HCEC 1CT (cell line): ENCODE measurements at regions not wholly inside any gene's neighbourhood (a gene's known extent, or its start where the extent isn't known, plus 50 kb on each side); places are given as distances from the start of the nearest gene placed in this dataset.
A peak's percentile ranks its signal among the peaks of the same experiment; 100 is the strongest.
"Not testable (repeated sequence)": the region's sequence is repeated elsewhere in the genome, so short reads cannot be mapped to it uniquely, and the experiment has no call there.

Experiments used
- DNase-seq: peaks from one replicate; pipeline ENCODE4 v3.0.0-alpha.2; 2017

DNA sequence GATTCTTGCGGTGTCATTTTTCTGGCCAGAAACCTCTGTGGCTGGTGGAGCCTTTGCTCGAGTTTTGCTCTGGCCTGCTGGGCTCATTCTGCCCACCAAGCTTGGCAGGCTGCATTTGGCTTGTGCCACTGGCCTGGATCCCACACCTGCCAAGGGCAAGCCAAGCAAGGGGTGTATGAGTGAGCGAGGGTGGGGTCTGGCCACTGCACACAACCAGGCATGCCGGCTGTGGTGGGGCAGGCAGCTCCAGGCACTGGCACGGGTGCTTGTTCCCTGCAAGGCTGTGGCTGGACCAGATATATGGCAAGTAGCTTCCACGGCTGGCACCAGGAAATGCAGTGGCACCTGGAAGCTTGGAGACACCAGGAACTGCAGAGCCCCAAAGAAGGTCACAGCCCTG, 68.6 kb upstream of the PPP3CA start:
- no peak for DNase-seq

DNA sequence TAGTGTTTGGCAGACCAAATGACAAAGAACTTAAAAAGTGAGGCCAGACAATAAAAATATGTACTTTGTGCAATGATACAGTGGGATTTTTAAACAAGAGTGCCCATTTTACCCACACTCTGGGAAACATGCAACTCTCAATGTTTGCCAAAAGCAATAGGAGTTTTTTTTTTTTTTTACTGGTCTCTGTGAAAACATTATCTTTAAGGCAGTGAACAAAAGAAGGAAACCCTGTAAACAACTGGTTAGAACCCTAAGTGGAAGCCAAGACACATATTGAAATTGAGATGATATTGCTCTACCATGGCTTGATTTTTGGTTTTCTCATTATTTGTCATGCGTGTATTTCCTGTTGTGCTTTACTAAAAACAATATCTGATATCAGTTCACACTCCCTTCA, 67.2 kb upstream of the PPP3CA start:
- DNase-seq, result no peak

DNA sequence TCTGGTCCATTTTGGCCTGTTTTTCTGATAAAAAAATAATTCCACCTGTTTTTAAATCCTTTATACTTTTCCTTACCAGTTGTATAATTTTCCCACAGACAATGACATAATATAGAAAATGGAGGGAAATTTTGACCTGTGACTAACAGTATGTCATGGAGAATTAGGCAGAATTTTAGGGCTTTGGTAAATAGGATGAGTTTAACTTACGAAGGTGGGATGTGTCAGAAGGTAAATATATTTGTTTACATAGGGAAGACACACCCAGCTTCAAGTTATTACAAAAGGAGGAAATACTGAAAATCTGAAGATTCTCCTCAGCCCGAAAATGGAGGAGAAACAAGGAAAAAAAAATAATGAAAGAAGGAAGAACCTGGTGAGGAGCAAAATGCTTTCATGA, 64.6 kb upstream of the PPP3CA start:
- DNase-seq, result no peak

DNA sequence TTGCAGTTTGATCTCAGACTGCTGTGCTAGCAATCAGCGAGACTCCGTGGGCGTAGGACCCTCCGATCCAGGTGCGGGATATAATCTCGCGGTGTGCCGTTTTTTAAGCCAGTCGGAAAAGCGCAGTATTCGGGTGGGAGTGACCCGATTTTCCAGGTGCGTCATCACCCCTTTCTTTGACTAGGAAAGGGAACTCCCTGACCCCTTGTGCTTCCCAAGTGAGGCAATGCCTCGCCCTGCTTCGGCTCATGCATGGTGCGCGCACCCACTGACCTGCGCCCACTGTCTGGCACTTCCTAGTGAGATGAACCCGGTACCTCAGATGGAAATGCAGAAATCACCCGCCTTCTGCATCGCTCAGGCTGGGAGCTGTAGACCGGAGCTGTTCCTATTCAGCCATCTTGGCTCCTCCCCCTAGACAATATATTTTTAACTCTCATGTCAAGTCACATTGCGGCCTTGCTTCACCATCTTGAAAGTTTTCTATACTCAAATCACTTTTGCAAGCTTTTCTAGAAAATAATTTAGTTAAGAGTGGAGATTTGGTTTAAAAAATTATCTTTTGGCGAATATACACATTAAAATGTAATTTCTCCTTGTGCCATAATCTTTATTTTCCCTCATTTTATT, 64.1 kb upstream of the PPP3CA start:
- not testable (repeated sequence) for DNase-seq

DNA sequence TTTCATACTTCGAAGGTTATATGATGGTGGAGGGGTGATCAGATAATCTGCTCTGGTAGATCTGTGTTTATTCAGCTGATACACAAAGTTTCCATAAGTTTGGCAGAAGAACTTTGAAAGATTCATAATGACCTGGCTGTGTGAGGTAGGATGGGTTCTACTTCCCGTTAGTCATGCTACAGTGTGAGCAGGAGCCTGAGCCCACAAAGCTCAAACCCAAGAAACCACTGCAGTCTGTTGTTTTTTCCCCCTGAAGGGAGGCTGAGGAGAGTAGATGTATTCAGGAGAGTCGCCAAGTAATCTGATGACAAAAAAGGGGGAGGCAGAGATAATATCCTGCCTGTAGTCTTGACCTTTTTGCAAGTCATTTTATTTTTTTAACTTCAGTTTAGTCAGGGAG, 52.8 kb upstream of the PPP3CA start:
- DNase-seq, result peak; percentile 24

DNA sequence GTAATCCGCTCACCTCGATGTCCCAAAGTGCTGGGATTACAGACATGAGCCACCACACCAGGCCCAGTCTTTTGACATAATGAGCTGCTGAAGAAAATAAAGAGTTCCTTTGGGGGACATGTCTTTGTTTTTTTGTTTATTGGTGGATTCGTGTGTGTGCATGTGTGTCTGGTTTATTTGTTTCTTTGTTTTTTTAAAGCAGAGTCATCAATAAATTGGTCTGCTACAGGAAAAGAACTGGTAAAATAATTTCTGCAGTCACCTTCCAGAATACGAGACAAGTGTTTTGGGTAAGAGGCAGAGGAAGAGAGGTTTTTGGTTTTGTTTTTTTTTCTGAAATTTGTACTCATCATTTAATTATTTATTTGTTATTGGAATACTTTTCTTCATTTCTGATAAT, 51.5 kb upstream of the PPP3CA start:
- DNase-seq, result no peak
